Endothelial cell of umbilical vein (primary cell): ENCODE measurements at regions not wholly inside any gene's neighbourhood (a gene's known extent, or its start where the extent isn't known, plus 50 kb on each side); places are given as distances from the start of the nearest gene placed in this dataset.

ENCODE experiments used
- BruUV-seq: library from RNA; stranded (reverse); fragments of 400-500 nt; replicated peaks from 2 replicates; lab custom pipeline; 2021; lab: Mats Ljungman, UMichigan
- CTCF ChIA-PET: fragments of 300-600, 350-600 bp; sonication (Branson Sonifier 250); formaldehyde crosslinking; loops from one replicate; lab custom pipeline; 2021; ENCODE audit warnings: antibody characterized with exemption, inconsistent platforms; lab: Charles Lee
- POLR2A ChIA-PET: fragments of 300-600, 350-600 bp; sonication (Branson Sonifier 250); formaldehyde crosslinking; loops from one replicate; lab custom pipeline; 2021; ENCODE audit warnings: antibody characterized with exemption, inconsistent platforms; lab: Charles Lee
- DNase-seq: peaks from one replicate; pipeline ENCODE4 v3.0.0-alpha.2; 2011; ENCODE audit warnings: low read depth, low spot score
- FAIRE-seq: peaks from 2 replicates; lab custom pipeline; 2011; peaks lifted over from hg19 to GRCh38; lab: Jason Lieb, UNC
- H2AFZ ChIP-seq: 2 replicates; pipeline ENCODE4 v1.6.0; 2012; ENCODE audit warnings: low read depth, low read length, control low read depth, inconsistent platforms
- H3K27ac ChIP-seq: 2 replicates; pipeline ENCODE4 v1.5.1; 2011; ENCODE audit warnings: low read depth, mild to moderate bottlenecking, control low read depth, low read length, moderate library complexity; ENCODE audit not compliant: insufficient read depth
- H3K27me3 ChIP-seq, 2 experiments: 2 replicates each; pipeline versions ENCODE4 v1.6.0 to v1.6.1; 2011; ENCODE audit warnings: low read length in 2 of 2, mixed read lengths in 1 of 2; ENCODE audit not compliant: control insufficient read depth in 2 of 2, insufficient read depth in 2 of 2
- H3K36me3 ChIP-seq, 2 experiments: 2 replicates in 1 of 2; 3 replicates in 1 of 2; pipeline ENCODE4 v1.5.1; 2011; ENCODE audit warnings: low read length in 2 of 2, mild to moderate bottlenecking in 1 of 2, moderate library complexity in 1 of 2; ENCODE audit not compliant: control insufficient read depth in 2 of 2, insufficient read depth in 2 of 2; ENCODE audit errors: extremely low read depth in 1 of 2
- H3K4me1 ChIP-seq: 3 replicates; pipeline ENCODE4 v1.5.1; 2011; ENCODE audit warnings: mild to moderate bottlenecking, low read length; ENCODE audit not compliant: control insufficient read depth, insufficient read depth; ENCODE audit errors: extremely low read depth
- H3K4me2 ChIP-seq: 2 replicates; pipeline ENCODE4 v1.6.1; 2011; ENCODE audit warnings: low read length, control low read depth, mixed read lengths; ENCODE audit not compliant: insufficient read depth
- H3K4me3 ChIP-seq, 3 experiments: fragments of 200-600 bp in 1 of 3; sonication (generic), shearing (Covaris generic) in 1 of 3; replicated peaks in 1 of 3; 2 replicates each; pipeline ENCODE4 v1.5.1; 2011 to 2016; ENCODE audit warnings: control low read depth in 3 of 3, low read length in 3 of 3, mild to moderate bottlenecking in 2 of 3, inconsistent platforms in 1 of 3, low read depth in 1 of 3, moderate library complexity in 1 of 3; ENCODE audit not compliant: insufficient read depth in 1 of 3
- H3K79me2 ChIP-seq: 2 replicates; pipeline ENCODE4 v1.6.0; 2012; ENCODE audit warnings: low read length, inconsistent platforms; ENCODE audit not compliant: control insufficient read depth, insufficient read depth
- H3K9ac ChIP-seq: replicated peaks from 2 replicates; pipeline ENCODE3; 2011; ENCODE audit warnings: low read length, control low read depth; ENCODE audit not compliant: insufficient read depth; ENCODE audit errors: extremely low read depth
- H3K9me1 ChIP-seq: replicated peaks from 3 replicates; pipeline ENCODE4 v1.6.0; 2011; ENCODE audit warnings: mild to moderate bottlenecking, low read length; ENCODE audit not compliant: control insufficient read depth, insufficient read depth; ENCODE audit errors: extremely low read depth
- H3K9me3 ChIP-seq: replicated peaks from 2 replicates; pipeline ENCODE4 v1.5.1; 2012; ENCODE audit warnings: low read length, inconsistent platforms; ENCODE audit not compliant: control insufficient read depth, insufficient read depth
- H4K20me1 ChIP-seq: replicated peaks from 2 replicates; pipeline ENCODE3; 2011; ENCODE audit warnings: mild to moderate bottlenecking, low read length; ENCODE audit not compliant: control insufficient read depth, insufficient read depth; ENCODE audit errors: extremely low read depth
- EZH2 ChIP-seq: IDR thresholded peaks from 2 replicates; pipeline ENCODE4 v1.6.1; 2012; ENCODE audit warnings: borderline replicate concordance, low read depth, mild to moderate bottlenecking, moderate library complexity, low read length, inconsistent platforms; ENCODE audit not compliant: severe bottlenecking
- FOS ChIP-seq: IDR thresholded peaks from 2 replicates; pipeline ENCODE4 v1.6.1; 2011; ENCODE audit warnings: mild to moderate bottlenecking, low read length, moderate library complexity, borderline replicate concordance; ENCODE audit not compliant: insufficient read depth
- GATA2 ChIP-seq: IDR thresholded peaks from 2 replicates; pipeline ENCODE4 v1.7.0; 2011; ENCODE audit warnings: low read depth, mild to moderate bottlenecking, moderate library complexity, mixed read lengths, low read length; ENCODE audit not compliant: insufficient read length, insufficient read depth
- JUN ChIP-seq: IDR thresholded peaks from 2 replicates; pipeline ENCODE4 v1.6.1; 2011; ENCODE audit warnings: borderline replicate concordance, low read depth; ENCODE audit not compliant: insufficient read length, insufficient read depth
- MAX ChIP-seq: IDR thresholded peaks from 2 replicates; pipeline ENCODE4 v1.6.1; 2011; ENCODE audit not compliant: insufficient read depth, insufficient read length
- MYC ChIP-seq: IDR thresholded peaks from one replicate; pipeline ENCODE4 v1.6.1; 2011; ENCODE audit warnings: mild to moderate bottlenecking, low read depth, low read length
- POLR2A ChIP-seq: IDR thresholded peaks from 2 replicates; pipeline ENCODE4 v1.6.1; 2012; ENCODE audit warnings: low read depth, mild to moderate bottlenecking, control low read depth, low read length
- POLR2AphosphoS5 ChIP-seq: IDR thresholded peaks from 2 replicates; pipeline ENCODE4 v1.6.1; 2012; ENCODE audit warnings: low read depth, mild to moderate bottlenecking, control low read depth, low read length, moderate library complexity; ENCODE audit not compliant: insufficient read depth
- dilution Hi-C: fragments of 300-500 bp; cut with MboI; formaldehyde crosslinking; loops from one replicate; pipeline ENCODE4 v1.15.0; 2019; ENCODE audit warnings: low sequenced_read_pairs; ENCODE audit not compliant: extremely low pct_ligation_motif_present
- intact Hi-C: fragments of 100-400 bp; cut with micrococcal nuclease; formaldehyde crosslinking; loops from one replicate; pipeline ENCODE4 v1.10.0; 2022
- TF ChIP-seq, protein P1 (sequence below), 2 donors: IDR thresholded peaks; 1 replicate in 1 of 2; 2 replicates in 1 of 2; pipeline ENCODE4 v1.5.1; 2011; ENCODE audit warnings: low read length in 2 of 2, mild to moderate bottlenecking in 2 of 2, moderate library complexity in 2 of 2, control low read depth in 1 of 2, inconsistent platforms in 1 of 2, low read depth in 1 of 2; ENCODE audit not compliant: insufficient read depth in 1 of 2; ENCODE audit errors: extremely low read depth in 1 of 2

DNA sequence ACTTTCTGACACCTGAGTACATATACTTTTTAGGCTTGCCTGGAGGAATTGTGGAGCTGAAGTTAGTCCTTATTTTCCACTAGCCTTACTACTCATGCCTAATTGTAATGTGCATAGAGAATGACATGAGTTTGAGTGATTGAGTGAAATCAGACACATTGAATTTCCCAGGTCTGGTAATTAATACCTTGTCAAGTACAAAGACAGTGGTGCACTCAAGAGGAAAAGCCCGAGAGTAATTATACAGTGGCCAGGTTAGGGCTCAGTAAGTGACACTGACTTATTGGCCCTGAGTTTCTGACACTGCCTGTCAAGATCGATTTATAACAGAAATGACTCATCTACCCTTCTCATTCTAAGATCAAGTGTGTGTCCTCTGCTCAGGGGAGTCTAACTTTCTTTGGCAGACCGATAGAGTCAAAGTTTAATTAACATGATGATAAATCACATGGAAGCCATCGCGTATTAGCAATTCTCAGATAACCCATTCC is 288.3 kb downstream of the TPBG start:
- CTCF ChIA-PET: no interaction called here
- dilution Hi-C loops: no loop called here
- no peaks in the 10 kb centered on the region for H4K20me1 ChIP-seq

More for the DNA sequence above, 288.3 kb downstream of the TPBG start:
- intact Hi-C loops: no loop called here
- BruUV-seq: no TSS peak
- no peak for TF ChIP-seq POLR2AphosphoS5
- no peak for TF ChIP-seq EZH2
- TF ChIP-seq JUN: no peak
- TF ChIP-seq FOS: no peak
- TF ChIP-seq MYC: no peak
- TF ChIP-seq POLR2A: no peak
- TF ChIP-seq GATA2: no peak
- TF ChIP-seq MAX: no peak
- TF ChIP-seq, protein P1, sequence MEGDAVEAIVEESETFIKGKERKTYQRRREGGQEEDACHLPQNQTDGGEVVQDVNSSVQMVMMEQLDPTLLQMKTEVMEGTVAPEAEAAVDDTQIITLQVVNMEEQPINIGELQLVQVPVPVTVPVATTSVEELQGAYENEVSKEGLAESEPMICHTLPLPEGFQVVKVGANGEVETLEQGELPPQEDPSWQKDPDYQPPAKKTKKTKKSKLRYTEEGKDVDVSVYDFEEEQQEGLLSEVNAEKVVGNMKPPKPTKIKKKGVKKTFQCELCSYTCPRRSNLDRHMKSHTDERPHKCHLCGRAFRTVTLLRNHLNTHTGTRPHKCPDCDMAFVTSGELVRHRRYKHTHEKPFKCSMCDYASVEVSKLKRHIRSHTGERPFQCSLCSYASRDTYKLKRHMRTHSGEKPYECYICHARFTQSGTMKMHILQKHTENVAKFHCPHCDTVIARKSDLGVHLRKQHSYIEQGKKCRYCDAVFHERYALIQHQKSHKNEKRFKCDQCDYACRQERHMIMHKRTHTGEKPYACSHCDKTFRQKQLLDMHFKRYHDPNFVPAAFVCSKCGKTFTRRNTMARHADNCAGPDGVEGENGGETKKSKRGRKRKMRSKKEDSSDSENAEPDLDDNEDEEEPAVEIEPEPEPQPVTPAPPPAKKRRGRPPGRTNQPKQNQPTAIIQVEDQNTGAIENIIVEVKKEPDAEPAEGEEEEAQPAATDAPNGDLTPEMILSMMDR (IDR thresholded peaks at IDR 0.05; ENCODE audit: extremely low read depth in 1 of 2, insufficient read depth in 1 of 2, low read depth in 1 of 2, low read length in 2 of 2): no peak
- no peaks in the 10 kb centered on the region for H3K79me2 ChIP-seq
- POLR2A ChIA-PET: no interaction called here
- H2AFZ ChIP-seq: no peak overlapping the region
- H3K36me3 ChIP-seq: no peaks in the 10 kb centered on the region
- no peaks in the 10 kb centered on the region for H3K27me3 ChIP-seq
- H3K9me3 ChIP-seq: no peaks in the 10 kb centered on the region
- H3K9ac ChIP-seq: no peak overlapping the region
- FAIRE-seq (no peak), DNase-seq (no peak)
- H3K4me2 ChIP-seq: no peak overlapping the region
- no peak overlapping the region for H3K4me3 ChIP-seq
- H3K4me1 ChIP-seq: no peaks in the 10 kb centered on the region
- no peaks in the 10 kb centered on the region for H3K9me1 ChIP-seq
- H3K27ac ChIP-seq: no peak overlapping the region
